Prostate gland (tissue), 2 donors: ENCODE measurements at regions not wholly inside any gene's neighbourhood (a gene's known extent, or its start where the extent isn't known, plus 50 kb on each side); places are given as distances from the start of the nearest gene placed in this dataset.

ENCODE experiments used
- DNase-seq: peaks from one replicate; pipeline ENCODE4 v3.0.0-alpha.2; 2019; ENCODE audit warnings: low spot score
- H3K27ac ChIP-seq, 2 donors: fragments of 200-600 bp; sonication (generic); 2 replicates each; pipeline ENCODE4 v1.5.1; 2017 to 2019
- H3K27me3 ChIP-seq: fragments of 200-600 bp; sonication (generic); replicated peaks from 2 replicates; pipeline ENCODE4 v1.5.1; 2019; ENCODE audit not compliant: insufficient read depth
- H3K36me3 ChIP-seq, 2 donors: fragments of 200-600 bp; sonication (generic); 1 replicate in 1 of 2; 2 replicates in 1 of 2; pipeline versions ENCODE4 v1.5.1 to v1.8.1; 2017 to 2019
- H3K4me1 ChIP-seq: fragments of 200-600 bp; sonication (generic); replicated peaks from 2 replicates; pipeline ENCODE4 v1.5.1; 2019
- H3K4me3 ChIP-seq, 2 donors: fragments of 200-600 bp; sonication (generic); 2 replicates each; pipeline ENCODE4 v1.5.1; 2017 to 2019
- H3K9me3 ChIP-seq: fragments of 200-600 bp; sonication (generic); 2 replicates; pipeline ENCODE4 v1.5.1; 2017
- POLR2A ChIP-seq: fragments of 450-650 bp; IDR thresholded peaks from one replicate; pipeline ENCODE4 v1.6.1; 2016; ENCODE audit warnings: antibody characterized with exemption, mild to moderate bottlenecking
- POLR2AphosphoS5 ChIP-seq: sonication (generic); formaldehyde crosslinking; IDR thresholded peaks from one replicate; pipeline ENCODE4 v1.6.1; 2017; ENCODE audit warnings: antibody characterized with exemption
- WGBS: methylation state at CpG from one replicate; pipeline ENCODE4 v1.1.5; 2018; 5-methylcytosine and 5-hydroxymethylcytosine counted together
- intact Hi-C: fragments of 100-400 bp; cut with DNase I; formaldehyde crosslinking; loops from one replicate; pipeline ENCODE4 v1.14.2; 2022
- TF ChIP-seq, protein P1 (sequence below), 4 experiments: fragments of 200-600 bp in 2 of 4; fragments of 450-650 bp in 2 of 4; sonication (generic) in 2 of 4; IDR thresholded peaks; 1 replicate in 3 of 4; 2 replicates in 1 of 4; pipeline ENCODE4 v1.5.1; 2016 to 2019; ENCODE audit warnings: antibody characterized with exemption in 4 of 4, mild to moderate bottlenecking in 2 of 4, moderate library complexity in 2 of 4

DNA sequence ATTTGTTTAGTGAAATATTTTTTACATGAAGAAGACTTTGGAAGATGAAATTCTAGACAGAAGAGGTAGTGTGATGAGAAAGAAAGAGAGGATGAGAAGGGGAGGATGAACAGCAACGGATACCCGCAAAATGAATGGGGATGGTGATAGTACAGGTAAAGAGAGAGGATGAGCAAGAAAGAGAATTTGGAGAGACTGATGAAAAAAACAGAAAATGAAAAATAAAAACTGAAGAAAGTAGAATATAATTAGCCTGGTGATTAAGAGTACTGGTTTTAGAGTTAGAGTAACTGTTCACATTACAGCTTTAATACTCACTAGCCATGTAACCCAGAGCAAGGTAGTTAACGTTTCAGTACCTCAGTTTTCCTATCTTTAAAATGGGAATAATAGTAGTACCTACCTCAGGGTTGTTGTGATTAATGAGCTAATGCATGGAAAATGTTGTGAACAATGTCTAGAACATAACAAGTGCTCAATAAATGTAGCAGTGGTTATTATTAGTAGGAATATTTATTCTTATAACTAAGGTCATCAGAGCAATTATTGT is 54.9 kb upstream of the ANTXR2 start:
- Histone ChIP-seq H3K27me3 (no peaks in the 10 kb centered on the region), H3K4me3 (no peak overlapping the region), H3K9me3 (no peaks in the 10 kb centered on the region), H3K4me1 (no peaks in the 10 kb centered on the region), H3K27ac (no peak overlapping the region), H3K36me3 (no peaks in the 10 kb centered on the region)
- TF ChIP-seq POLR2AphosphoS5 (no peak), POLR2A (no peak)
- TF ChIP-seq, protein P1, sequence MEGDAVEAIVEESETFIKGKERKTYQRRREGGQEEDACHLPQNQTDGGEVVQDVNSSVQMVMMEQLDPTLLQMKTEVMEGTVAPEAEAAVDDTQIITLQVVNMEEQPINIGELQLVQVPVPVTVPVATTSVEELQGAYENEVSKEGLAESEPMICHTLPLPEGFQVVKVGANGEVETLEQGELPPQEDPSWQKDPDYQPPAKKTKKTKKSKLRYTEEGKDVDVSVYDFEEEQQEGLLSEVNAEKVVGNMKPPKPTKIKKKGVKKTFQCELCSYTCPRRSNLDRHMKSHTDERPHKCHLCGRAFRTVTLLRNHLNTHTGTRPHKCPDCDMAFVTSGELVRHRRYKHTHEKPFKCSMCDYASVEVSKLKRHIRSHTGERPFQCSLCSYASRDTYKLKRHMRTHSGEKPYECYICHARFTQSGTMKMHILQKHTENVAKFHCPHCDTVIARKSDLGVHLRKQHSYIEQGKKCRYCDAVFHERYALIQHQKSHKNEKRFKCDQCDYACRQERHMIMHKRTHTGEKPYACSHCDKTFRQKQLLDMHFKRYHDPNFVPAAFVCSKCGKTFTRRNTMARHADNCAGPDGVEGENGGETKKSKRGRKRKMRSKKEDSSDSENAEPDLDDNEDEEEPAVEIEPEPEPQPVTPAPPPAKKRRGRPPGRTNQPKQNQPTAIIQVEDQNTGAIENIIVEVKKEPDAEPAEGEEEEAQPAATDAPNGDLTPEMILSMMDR (IDR thresholded peaks at IDR 0.05): no peak
- intact Hi-C loops: no loop called here
- no peak for DNase-seq
- 97% methylated on average over 3 of the region's 3 CpGs for WGBS

DNA sequence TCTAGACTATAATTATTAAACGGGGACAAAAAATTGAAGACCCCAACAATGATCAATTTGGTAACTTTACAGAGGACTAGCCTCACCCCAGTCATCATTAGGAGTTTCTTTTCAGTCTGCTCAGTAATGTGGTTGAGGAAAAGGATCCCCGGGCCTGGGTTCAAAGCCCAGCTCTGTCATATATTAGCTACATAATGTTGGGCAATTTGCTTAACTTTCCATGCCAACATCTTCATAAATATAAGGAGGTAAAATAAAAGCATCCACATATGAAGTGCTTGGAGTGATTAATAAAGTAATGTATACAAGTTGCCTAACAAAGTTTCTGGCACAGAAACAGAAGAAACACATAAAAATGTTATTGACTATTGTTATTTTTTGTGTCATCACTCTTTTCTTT is 53.4 kb upstream of the ANTXR2 start:
- no peaks in the 10 kb centered on the region for H3K9me3 ChIP-seq
- WGBS: 93% methylated on average over 2 of the region's 2 CpGs
- intact Hi-C loops: no loop called here

DNA sequence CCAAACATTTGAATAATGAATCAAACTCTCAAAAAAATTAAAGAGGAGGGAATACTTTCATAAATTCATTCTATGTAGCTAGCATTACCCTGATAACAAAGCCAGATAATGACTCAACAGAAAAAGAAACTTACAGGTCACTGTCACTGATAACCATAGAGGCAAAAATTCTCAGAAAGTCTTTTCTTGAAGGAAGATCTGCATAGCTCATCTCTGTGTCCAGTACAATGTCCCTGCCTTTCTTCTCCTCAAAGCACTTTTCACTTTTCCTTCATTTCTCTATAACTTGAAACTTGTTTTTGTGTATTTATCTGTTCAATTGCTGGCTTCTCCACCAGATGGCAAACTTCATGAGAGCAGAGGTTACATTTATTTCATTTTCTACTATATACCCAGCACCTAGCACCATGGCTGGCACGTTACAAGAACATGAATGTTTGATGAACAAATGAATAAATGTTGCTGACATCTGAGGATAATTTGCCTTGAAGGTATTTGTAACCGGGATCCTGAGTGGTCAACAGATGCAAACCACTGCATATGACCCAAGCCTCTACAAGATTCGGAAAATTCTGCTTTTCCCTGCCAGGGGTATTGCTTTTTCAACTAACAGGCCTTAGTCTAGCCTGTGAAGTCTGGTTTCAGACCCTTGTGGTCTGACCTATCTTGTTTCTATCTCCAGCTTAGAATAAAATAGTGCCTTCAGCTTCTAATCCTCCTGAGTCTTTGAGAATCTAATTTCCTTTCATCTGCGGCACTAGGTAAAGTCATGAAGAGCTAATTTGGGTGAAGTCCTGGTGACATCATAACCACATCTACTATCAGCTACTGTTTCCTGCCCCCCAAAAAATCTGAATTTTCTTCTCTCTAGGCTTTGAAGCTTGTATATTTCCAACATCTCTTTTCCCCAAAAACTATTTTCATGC is 52.5 kb upstream of the ANTXR2 start:
- no peaks in the 10 kb centered on the region for H3K4me1 ChIP-seq
- TF ChIP-seq, protein P1 (IDR thresholded peaks at IDR 0.05): peak in 3 of 4 experiments; percentile 28 to 62 (median 49)
- TF ChIP-seq POLR2AphosphoS5 (no peak), POLR2A (no peak)

More for the DNA sequence above, 53.4 kb upstream of the ANTXR2 start:
- H3K27me3 ChIP-seq: no peaks in the 10 kb centered on the region
- H3K4me3 ChIP-seq: no peak overlapping the region
- no peak for DNase-seq
- H3K36me3 ChIP-seq: no peaks in the 10 kb centered on the region
- H3K4me1 ChIP-seq: no peaks in the 10 kb centered on the region
- TF ChIP-seq, protein P1 (IDR thresholded peaks at IDR 0.05): no peak
- TF ChIP-seq POLR2AphosphoS5 (no peak), POLR2A (no peak)
- H3K27ac ChIP-seq: no peak overlapping the region

DNA sequence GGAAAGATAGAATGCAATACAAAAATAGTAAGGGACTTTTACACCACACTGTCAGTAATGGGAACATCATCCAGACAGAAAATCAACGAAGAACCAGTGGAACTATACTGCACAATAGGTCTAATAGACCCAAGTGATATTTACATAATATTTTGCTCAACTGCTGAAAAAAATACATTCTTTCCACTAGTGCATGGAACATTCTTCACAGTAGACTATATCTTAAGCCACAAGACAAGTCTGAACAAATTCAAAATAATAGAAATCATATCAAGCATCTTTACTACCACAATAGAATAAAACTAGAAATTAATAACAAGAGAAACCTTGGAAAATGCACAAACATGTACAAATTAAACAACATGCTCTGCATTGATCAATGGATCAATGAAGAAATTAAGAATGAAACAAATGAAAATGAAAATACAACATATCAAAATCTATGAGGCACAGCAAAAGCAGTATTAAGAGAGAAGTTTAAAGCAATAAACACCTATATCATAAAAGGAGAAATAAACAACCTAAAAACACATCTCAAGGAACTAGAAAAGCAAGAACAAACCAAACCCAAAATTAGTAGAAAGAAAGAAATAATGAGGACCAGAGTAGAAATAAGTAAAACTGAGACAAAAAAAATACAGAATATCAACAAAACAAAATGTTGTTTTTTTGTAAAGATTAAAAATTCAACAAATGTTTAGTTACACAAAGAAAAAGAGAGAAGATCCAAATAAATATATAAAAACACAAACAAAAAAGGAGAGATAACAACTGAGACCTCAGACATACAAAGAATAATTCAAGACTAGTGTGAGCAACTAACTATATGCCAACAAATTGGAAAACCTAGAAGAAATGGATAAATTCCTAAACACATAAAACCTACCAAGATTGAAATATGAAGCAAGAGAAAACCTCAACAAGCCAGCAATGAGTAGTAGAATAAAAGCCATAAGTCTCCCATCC is 51.5 kb upstream of the ANTXR2 start:
- 83% methylated on average over 1 of the region's 1 CpG for WGBS
- intact Hi-C loops: no loop called here

More for the DNA sequence above, 52.5 kb upstream of the ANTXR2 start:
- Histone ChIP-seq H3K36me3 (no peaks in the 10 kb centered on the region), H3K27me3 (no peaks in the 10 kb centered on the region), H3K4me3 (no peak overlapping the region), H3K27ac (no peak overlapping the region), H3K9me3 (no peaks in the 10 kb centered on the region)
- DNase-seq: peak; percentile 9
- intact Hi-C loops: no loop called here
- WGBS: 76% methylated on average over 4 of the region's 4 CpGs

More for the DNA sequence above, 51.5 kb upstream of the ANTXR2 start:
- Histone ChIP-seq H3K36me3 (no peaks in the 10 kb centered on the region), H3K4me1 (no peaks in the 10 kb centered on the region), H3K9me3 (no peaks in the 10 kb centered on the region), H3K27me3 (no peaks in the 10 kb centered on the region), H3K27ac (no peak overlapping the region), H3K4me3 (no peak overlapping the region)
- no peak for DNase-seq
- TF ChIP-seq POLR2A (no peak), POLR2AphosphoS5 (no peak)
- TF ChIP-seq, protein P1 (IDR thresholded peaks at IDR 0.05): no peak
